ENCODE measurements at regions not wholly inside any gene's neighbourhood (a gene's known extent, or its start where the extent isn't known, plus 50 kb on each side); places are given as distances from the start of the nearest gene placed in this dataset.

GRCh38 chr13:99027661-99028425 is 50.0 kb upstream of the DOCK9 start:
- no peak overlapping the region for H3K4me3 ChIP-seq (ENCODE audit: low read depth in 1 of 2, low read length in 2 of 2)
- H3K36me3 ChIP-seq (ENCODE audit: control insufficient read depth in 2 of 2, insufficient read depth in 2 of 2, low read length in 1 of 2) = no peaks in the 10 kb centered on the region
- no peak overlapping the region for H3K27ac ChIP-seq (ENCODE audit: low read depth in 2 of 2, low read length in 1 of 2)
- H3K9me3 ChIP-seq (ENCODE audit: control insufficient read depth in 2 of 2, insufficient read depth in 1 of 2, low read depth in 1 of 2, low read length in 1 of 2) = no peaks in the 10 kb centered on the region
- H3K4me1 ChIP-seq (ENCODE audit: control insufficient read depth in 2 of 2, insufficient read depth in 2 of 2, low read length in 1 of 2) = peaks cover 0 to 3% of the 10 kb centered on the region in 2 donors
- WGBS, 2 donors = 81 to 83% methylated on average over 5 of the region's 5 CpGs
- H3K27me3 ChIP-seq (ENCODE audit: control insufficient read depth in 1 of 2, insufficient read depth in 2 of 2, low read length in 2 of 2) = no peaks in the 10 kb centered on the region

- Histone ChIP-seq H3K4me3 (ENCODE audit: low read depth in 1 of 2, low read length in 2 of 2) (no peak overlapping the region), H3K27ac (ENCODE audit: low read depth in 2 of 2, low read length in 1 of 2) (no peak overlapping the region), H3K4me1 (ENCODE audit: control insufficient read depth in 2 of 2, insufficient read depth in 2 of 2, low read length in 1 of 2) (peaks cover 0 to 3% of the 10 kb centered on the region in 2 donors), H3K27me3 (ENCODE audit: control insufficient read depth in 1 of 2, insufficient read depth in 2 of 2, low read length in 2 of 2) (no peaks in the 10 kb centered on the region), H3K9me3 (ENCODE audit: control insufficient read depth in 2 of 2, insufficient read depth in 1 of 2, low read depth in 1 of 2, low read length in 1 of 2) (no peaks in the 10 kb centered on the region), H3K36me3 (ENCODE audit: control insufficient read depth in 2 of 2, insufficient read depth in 2 of 2, low read length in 1 of 2) (no peaks in the 10 kb centered on the region)
Observed at GRCh38 chr13:99028890-99029289, 51.0 kb upstream of the DOCK9 start.

DNA sequence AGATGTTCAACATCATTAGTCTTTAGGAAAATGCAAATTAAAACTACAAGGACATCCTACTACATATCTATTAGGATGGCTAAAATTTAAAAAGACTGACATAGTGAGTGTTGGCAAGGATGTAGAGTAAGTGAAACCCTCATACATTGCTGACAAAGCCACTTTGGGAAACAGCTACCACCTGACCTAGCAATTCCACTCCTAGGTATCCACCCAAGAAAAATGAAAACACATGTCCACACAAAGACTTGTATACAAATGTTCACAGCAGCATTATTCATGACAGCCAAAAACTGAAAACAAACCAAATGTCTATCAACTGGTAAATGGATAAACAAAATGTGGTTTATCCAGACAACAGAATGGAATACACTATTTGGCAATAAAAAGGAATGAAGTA is 51.7 kb upstream of the DOCK9 start:
- peaks cover 0 to 3% of the 10 kb centered on the region in 2 donors for H3K4me1 ChIP-seq (ENCODE audit: control insufficient read depth in 2 of 2, insufficient read depth in 2 of 2, low read length in 1 of 2)
- no peaks in the 10 kb centered on the region for H3K27me3 ChIP-seq (ENCODE audit: control insufficient read depth in 1 of 2, insufficient read depth in 2 of 2, low read length in 2 of 2)
- no peak overlapping the region for H3K27ac ChIP-seq (ENCODE audit: low read depth in 2 of 2, low read length in 1 of 2)
- no peak overlapping the region for H3K4me3 ChIP-seq (ENCODE audit: low read depth in 1 of 2, low read length in 2 of 2)
- H3K36me3 ChIP-seq (ENCODE audit: control insufficient read depth in 2 of 2, insufficient read depth in 2 of 2, low read length in 1 of 2) = no peaks in the 10 kb centered on the region
- H3K9me3 ChIP-seq (ENCODE audit: control insufficient read depth in 2 of 2, insufficient read depth in 1 of 2, low read depth in 1 of 2, low read length in 1 of 2) = no peaks in the 10 kb centered on the region

- no peak overlapping the region for H3K27ac ChIP-seq (ENCODE audit: low read depth in 2 of 2, low read length in 1 of 2)
- H3K4me3 ChIP-seq (ENCODE audit: low read depth in 1 of 2, low read length in 2 of 2) = no peak overlapping the region
- H3K9me3 ChIP-seq (ENCODE audit: control insufficient read depth in 2 of 2, insufficient read depth in 1 of 2, low read depth in 1 of 2, low read length in 1 of 2) = no peaks in the 10 kb centered on the region
- no peaks in the 10 kb centered on the region for H3K27me3 ChIP-seq (ENCODE audit: control insufficient read depth in 1 of 2, insufficient read depth in 2 of 2, low read length in 2 of 2)
- peaks cover 0 to 3% of the 10 kb centered on the region in 2 donors for H3K4me1 ChIP-seq (ENCODE audit: control insufficient read depth in 2 of 2, insufficient read depth in 2 of 2, low read length in 1 of 2)
- no peaks in the 10 kb centered on the region for H3K36me3 ChIP-seq (ENCODE audit: control insufficient read depth in 2 of 2, insufficient read depth in 2 of 2, low read length in 1 of 2)
Observed at GRCh38 chr13:99030326-99030725, 52.5 kb upstream of the DOCK9 start.

DNA sequence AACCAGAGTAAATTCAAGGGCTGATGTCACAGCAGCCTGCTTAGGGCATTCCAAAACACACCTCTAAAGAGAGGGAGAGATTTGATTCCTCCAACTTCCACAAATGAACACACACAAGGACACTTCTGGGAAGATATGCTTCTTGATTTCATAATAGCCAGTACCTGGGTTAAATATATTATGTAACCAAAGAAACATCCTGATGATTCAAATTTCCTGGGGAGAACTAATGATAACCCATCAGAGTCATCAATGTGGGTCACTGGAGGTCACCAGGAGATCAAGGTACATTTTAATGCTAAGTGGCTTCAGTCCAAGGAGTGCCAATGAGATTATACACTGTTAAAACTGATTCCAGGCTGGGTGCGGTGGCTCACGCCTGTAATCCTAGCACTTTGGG is 54.0 kb upstream of the DOCK9 start:
- Histone ChIP-seq H3K27ac (ENCODE audit: low read depth in 2 of 2, low read length in 1 of 2) (peak overlapping the region in 1 of 2 donors; percentile 55), H3K9me3 (ENCODE audit: control insufficient read depth in 2 of 2, insufficient read depth in 1 of 2, low read depth in 1 of 2, low read length in 1 of 2) (no peaks in the 10 kb centered on the region), H3K4me3 (ENCODE audit: low read depth in 1 of 2, low read length in 2 of 2) (no peak overlapping the region), H3K4me1 (ENCODE audit: control insufficient read depth in 2 of 2, insufficient read depth in 2 of 2, low read length in 1 of 2) (peaks cover 0 to 3% of the 10 kb centered on the region in 2 donors), H3K36me3 (ENCODE audit: control insufficient read depth in 2 of 2, insufficient read depth in 2 of 2, low read length in 1 of 2) (no peaks in the 10 kb centered on the region), H3K27me3 (ENCODE audit: control insufficient read depth in 1 of 2, insufficient read depth in 2 of 2, low read length in 2 of 2) (no peaks in the 10 kb centered on the region)
- 77 to 82% methylated on average over 2 of the region's 2 CpGs for WGBS, 2 donors

DNA sequence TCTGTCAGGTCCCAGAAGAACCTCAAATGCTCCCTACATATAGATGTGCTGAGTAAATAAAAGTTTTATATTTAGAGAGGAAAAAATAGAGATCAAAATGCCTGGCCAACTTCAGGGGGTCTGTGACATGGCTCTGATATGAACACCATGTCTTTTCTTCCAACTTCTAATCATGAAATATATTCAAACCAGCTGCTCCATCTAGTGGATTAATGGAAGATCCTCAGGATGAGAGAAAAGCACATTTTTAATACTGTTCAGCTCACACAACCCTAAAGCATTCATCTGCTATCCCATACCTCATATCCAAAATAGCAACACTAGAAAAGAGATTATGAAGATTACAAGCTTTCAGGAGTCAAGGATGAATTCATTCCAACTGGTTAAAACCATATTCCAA is 56.0 kb upstream of the DOCK9 start:
- no peak overlapping the region for H3K27ac ChIP-seq (ENCODE audit: low read depth in 2 of 2, low read length in 1 of 2)
- H3K4me1 ChIP-seq (ENCODE audit: control insufficient read depth in 2 of 2, insufficient read depth in 2 of 2, low read length in 1 of 2) = peaks cover 0 to 3% of the 10 kb centered on the region in 2 donors
- H3K36me3 ChIP-seq (ENCODE audit: control insufficient read depth in 2 of 2, insufficient read depth in 2 of 2, low read length in 1 of 2) = no peaks in the 10 kb centered on the region
- H3K27me3 ChIP-seq (ENCODE audit: control insufficient read depth in 1 of 2, insufficient read depth in 2 of 2, low read length in 2 of 2) = no peaks in the 10 kb centered on the region
- H3K4me3 ChIP-seq (ENCODE audit: low read depth in 1 of 2, low read length in 2 of 2) = no peak overlapping the region
- no peaks in the 10 kb centered on the region for H3K9me3 ChIP-seq (ENCODE audit: control insufficient read depth in 2 of 2, insufficient read depth in 1 of 2, low read depth in 1 of 2, low read length in 1 of 2)

- Histone ChIP-seq H3K27me3 (ENCODE audit: control insufficient read depth in 1 of 2, insufficient read depth in 2 of 2, low read length in 2 of 2) (no peaks in the 10 kb centered on the region), H3K4me3 (ENCODE audit: low read depth in 1 of 2, low read length in 2 of 2) (no peak overlapping the region), H3K9me3 (ENCODE audit: control insufficient read depth in 2 of 2, insufficient read depth in 1 of 2, low read depth in 1 of 2, low read length in 1 of 2) (no peaks in the 10 kb centered on the region), H3K4me1 (ENCODE audit: control insufficient read depth in 2 of 2, insufficient read depth in 2 of 2, low read length in 1 of 2) (peaks cover 0 to 3% of the 10 kb centered on the region in 2 donors), H3K36me3 (ENCODE audit: control insufficient read depth in 2 of 2, insufficient read depth in 2 of 2, low read length in 1 of 2) (no peaks in the 10 kb centered on the region), H3K27ac (ENCODE audit: low read depth in 2 of 2, low read length in 1 of 2) (no peak overlapping the region)
- 77 to 83% methylated on average over 5 of the region's 5 CpGs for WGBS, 2 donors
Observed at GRCh38 chr13:99034333-99035085, 56.6 kb upstream of the DOCK9 start.

- WGBS, 2 donors = 94 to 97% methylated on average over 5 of the region's 5 CpGs
Observed at GRCh38 chr13:99035715-99036114, 57.9 kb upstream of the DOCK9 start.

DNA sequence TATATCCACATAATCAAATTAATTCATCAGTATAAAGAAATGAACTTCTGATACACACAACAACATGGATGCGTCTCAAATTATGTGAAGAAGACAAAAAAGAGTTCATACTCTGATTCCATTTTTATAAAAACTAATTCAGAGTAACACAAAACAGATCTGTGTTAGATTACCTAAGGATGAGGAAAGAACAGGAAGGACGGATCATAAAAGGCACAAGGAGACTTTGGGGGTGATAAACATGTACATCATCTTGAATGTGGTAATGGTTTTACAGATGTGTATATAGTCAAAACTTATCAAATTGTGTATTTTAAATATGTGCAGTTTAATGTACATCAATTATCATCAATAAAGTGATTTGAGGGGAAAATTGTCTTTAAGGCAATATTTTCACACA is 59.9 kb upstream of the DOCK9 start:
- Histone ChIP-seq H3K27me3 (ENCODE audit: control insufficient read depth in 1 of 2, insufficient read depth in 2 of 2, low read length in 2 of 2) (no peaks in the 10 kb centered on the region), H3K36me3 (ENCODE audit: control insufficient read depth in 2 of 2, insufficient read depth in 2 of 2, low read length in 1 of 2) (no peaks in the 10 kb centered on the region), H3K4me1 (ENCODE audit: control insufficient read depth in 2 of 2, insufficient read depth in 2 of 2, low read length in 1 of 2) (no peaks in the 10 kb centered on the region), H3K9me3 (ENCODE audit: control insufficient read depth in 2 of 2, insufficient read depth in 1 of 2, low read depth in 1 of 2, low read length in 1 of 2) (no peaks in the 10 kb centered on the region), H3K27ac (ENCODE audit: low read depth in 2 of 2, low read length in 1 of 2) (no peak overlapping the region), H3K4me3 (ENCODE audit: low read depth in 1 of 2, low read length in 2 of 2) (no peak overlapping the region)
- 88 to 96% methylated on average over 2 of the region's 2 CpGs for WGBS, 2 donors

More at GRCh38 chr13:99035715-99036114, 57.9 kb upstream of the DOCK9 start:
- Histone ChIP-seq H3K9me3 (ENCODE audit: control insufficient read depth in 2 of 2, insufficient read depth in 1 of 2, low read depth in 1 of 2, low read length in 1 of 2) (no peaks in the 10 kb centered on the region), H3K4me3 (ENCODE audit: low read depth in 1 of 2, low read length in 2 of 2) (no peak overlapping the region), H3K27me3 (ENCODE audit: control insufficient read depth in 1 of 2, insufficient read depth in 2 of 2, low read length in 2 of 2) (no peaks in the 10 kb centered on the region), H3K27ac (ENCODE audit: low read depth in 2 of 2, low read length in 1 of 2) (no peak overlapping the region), H3K4me1 (ENCODE audit: control insufficient read depth in 2 of 2, insufficient read depth in 2 of 2, low read length in 1 of 2) (peaks cover 0 to 3% of the 10 kb centered on the region in 2 donors), H3K36me3 (ENCODE audit: control insufficient read depth in 2 of 2, insufficient read depth in 2 of 2, low read length in 1 of 2) (no peaks in the 10 kb centered on the region)
